Astrocyte (in vitro differentiated cells and primary cell): ENCODE measurements at regions not wholly inside any gene's neighbourhood (a gene's known extent, or its start where the extent isn't known, plus 50 kb on each side); places are given as distances from the start of the nearest gene placed in this dataset.

Experiments used
- EZH2 ChIP-seq: IDR thresholded peaks from 2 replicates; pipeline ENCODE4 v1.6.1; 2012; ENCODE audit warnings: mild to moderate bottlenecking, low read length, inconsistent platforms; ENCODE audit not compliant: insufficient read depth
- TF ChIP-seq, protein P1 (sequence below): IDR thresholded peaks from 2 replicates; pipeline ENCODE4 v1.5.1; 2011; ENCODE audit warnings: low read depth, mild to moderate bottlenecking, inconsistent platforms, low read length, moderate library complexity; ENCODE audit not compliant: insufficient read depth

GRCh38 chr22:48299124-48299523 is 1528.5 kb downstream of the BRD1 start:
- TF ChIP-seq, protein P1, sequence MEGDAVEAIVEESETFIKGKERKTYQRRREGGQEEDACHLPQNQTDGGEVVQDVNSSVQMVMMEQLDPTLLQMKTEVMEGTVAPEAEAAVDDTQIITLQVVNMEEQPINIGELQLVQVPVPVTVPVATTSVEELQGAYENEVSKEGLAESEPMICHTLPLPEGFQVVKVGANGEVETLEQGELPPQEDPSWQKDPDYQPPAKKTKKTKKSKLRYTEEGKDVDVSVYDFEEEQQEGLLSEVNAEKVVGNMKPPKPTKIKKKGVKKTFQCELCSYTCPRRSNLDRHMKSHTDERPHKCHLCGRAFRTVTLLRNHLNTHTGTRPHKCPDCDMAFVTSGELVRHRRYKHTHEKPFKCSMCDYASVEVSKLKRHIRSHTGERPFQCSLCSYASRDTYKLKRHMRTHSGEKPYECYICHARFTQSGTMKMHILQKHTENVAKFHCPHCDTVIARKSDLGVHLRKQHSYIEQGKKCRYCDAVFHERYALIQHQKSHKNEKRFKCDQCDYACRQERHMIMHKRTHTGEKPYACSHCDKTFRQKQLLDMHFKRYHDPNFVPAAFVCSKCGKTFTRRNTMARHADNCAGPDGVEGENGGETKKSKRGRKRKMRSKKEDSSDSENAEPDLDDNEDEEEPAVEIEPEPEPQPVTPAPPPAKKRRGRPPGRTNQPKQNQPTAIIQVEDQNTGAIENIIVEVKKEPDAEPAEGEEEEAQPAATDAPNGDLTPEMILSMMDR, result no peak
- TF ChIP-seq EZH2, result no peak
